IMR-90 (cell line): ENCODE measurements at regions not wholly inside any gene's neighbourhood (a gene's known extent, or its start where the extent isn't known, plus 50 kb on each side); places are given as distances from the start of the nearest gene placed in this dataset.
A peak's percentile ranks its signal among the peaks of the same experiment; 100 is the strongest.

ENCODE experiments used
- ATAC-seq: fragments of 200-7000 bp; cut with Tn5 transposase; 2 replicates; pipeline ENCODE4 v1.9.1; 2020; ENCODE audit warnings: low read depth, mild to moderate bottlenecking, moderate library complexity
- BruUV-seq: library from RNA; stranded (reverse); fragments of 400-500 nt; replicated peaks from 2 replicates; lab custom pipeline; 2021; lab: Mats Ljungman, UMichigan
- CTCF ChIA-PET: fragments of 300-600 bp; formaldehyde crosslinking; extraction: SDS; loops from one replicate; lab custom pipeline; 2021; ENCODE audit warnings: antibody characterized with exemption; lab: Yijun Ruan, JAX
- POLR2A ChIA-PET: fragments of 300-600 bp; sonication (Branson Sonifier 250); formaldehyde crosslinking; loops from one replicate; lab custom pipeline; 2022; ENCODE audit warnings: antibody characterized with exemption; ENCODE audit not compliant: unreplicated experiment; lab: Charles Lee
- DNase-seq: peaks from one replicate; pipeline ENCODE4 v3.0.0; 2013
- H2AFZ ChIP-seq: replicated peaks from 2 replicates; pipeline ENCODE3; 2013; ENCODE audit warnings: low read length, mild to moderate bottlenecking; ENCODE audit not compliant: poor library complexity
- H2AK5ac ChIP-seq: 2 replicates; pipeline ENCODE4 v1.6.1; 2013; ENCODE audit warnings: low read depth, low read length, inconsistent platforms
- H2AK9ac ChIP-seq: replicated peaks from 2 replicates; pipeline ENCODE3; 2013; ENCODE audit warnings: mild to moderate bottlenecking, low read depth, low read length, moderate library complexity; ENCODE audit not compliant: poor library complexity
- H2BK120ac ChIP-seq: 2 replicates; pipeline ENCODE4 v1.6.1; 2013; ENCODE audit warnings: low read depth, low read length, inconsistent platforms
- H2BK15ac ChIP-seq: 3 replicates; pipeline ENCODE4 v1.6.1; 2013; ENCODE audit warnings: low read depth, low read length, inconsistent platforms
- H2BK20ac ChIP-seq: 2 replicates; pipeline ENCODE4 v1.6.1; 2013; ENCODE audit warnings: low read depth, mild to moderate bottlenecking, inconsistent platforms, low read length, moderate library complexity
- H2BK5ac ChIP-seq: 2 replicates; pipeline ENCODE4 v1.6.1; 2013; ENCODE audit warnings: mild to moderate bottlenecking, low read depth, low read length, inconsistent platforms; ENCODE audit not compliant: poor library complexity, severe bottlenecking
- H3K14ac ChIP-seq: replicated peaks from 2 replicates; pipeline ENCODE4 v1.6.1; 2013; ENCODE audit warnings: low read depth, low read length, inconsistent platforms
- H3K18ac ChIP-seq: 2 replicates; pipeline ENCODE4 v1.6.1; 2013; ENCODE audit warnings: low read depth, low read length, control low read depth
- H3K23ac ChIP-seq: 2 replicates; pipeline ENCODE4 v1.6.1; 2013; ENCODE audit warnings: low read depth, low read length, inconsistent platforms
- H3K27ac ChIP-seq: 2 replicates; pipeline ENCODE4 v1.5.1; 2013; ENCODE audit warnings: mild to moderate bottlenecking, control low read depth, low read length; ENCODE audit not compliant: insufficient read depth
- H3K27me3 ChIP-seq: 2 replicates; pipeline ENCODE4 v1.6.1; 2013; ENCODE audit warnings: low read length; ENCODE audit not compliant: control insufficient read depth, insufficient read depth
- H3K36me3 ChIP-seq: 2 replicates; pipeline ENCODE4 v1.6.1; 2013; ENCODE audit warnings: low read length, mixed read lengths; ENCODE audit not compliant: control insufficient read depth, insufficient read depth
- H3K4ac ChIP-seq: 2 replicates; pipeline ENCODE4 v1.6.1; 2013; ENCODE audit warnings: low read depth, low read length, inconsistent platforms
- H3K4me1 ChIP-seq: 2 replicates; pipeline ENCODE4 v1.6.1; 2013; ENCODE audit warnings: low read length, mixed read lengths; ENCODE audit not compliant: control insufficient read depth, insufficient read depth
- H3K4me2 ChIP-seq: 2 replicates; pipeline ENCODE4 v1.6.1; 2013; ENCODE audit warnings: low read depth, mild to moderate bottlenecking, control low read depth, low read length, moderate library complexity
- H3K4me3 ChIP-seq: 2 replicates; pipeline ENCODE4 v1.5.1; 2013; ENCODE audit warnings: low read depth, mild to moderate bottlenecking, control low read depth, low read length, moderate library complexity; ENCODE audit not compliant: insufficient read depth
- H3K56ac ChIP-seq: 2 replicates; pipeline ENCODE4 v1.6.1; 2013; ENCODE audit warnings: low read length, inconsistent platforms; ENCODE audit not compliant: insufficient read depth; ENCODE audit errors: extremely low read depth
- H3K79me1 ChIP-seq, 2 experiments: 2 replicates each; pipeline ENCODE4 v1.6.1; 2013; ENCODE audit warnings: low read length in 2 of 2, inconsistent platforms in 1 of 2, low read depth in 1 of 2
- H3K9ac ChIP-seq: 2 replicates; pipeline ENCODE4 v1.6.1; 2013; ENCODE audit warnings: low read depth, low read length, control low read depth
- H3K9me1 ChIP-seq: 2 replicates; pipeline ENCODE4 v1.6.1; 2013; ENCODE audit warnings: low read length, inconsistent platforms; ENCODE audit not compliant: insufficient read depth
- H3K9me3 ChIP-seq: 2 replicates; pipeline ENCODE4 v1.6.1; 2013; ENCODE audit warnings: low read length; ENCODE audit not compliant: control insufficient read depth, insufficient read depth
- H4K20me1 ChIP-seq: 2 replicates; pipeline ENCODE4 v1.6.1; 2013; ENCODE audit warnings: low read length, inconsistent platforms; ENCODE audit not compliant: insufficient read depth
- H4K5ac ChIP-seq: 2 replicates; pipeline ENCODE4 v1.6.1; 2013; ENCODE audit warnings: mild to moderate bottlenecking, low read depth, low read length, control low read depth
- H4K8ac ChIP-seq, 2 experiments: 2 replicates each; pipeline ENCODE4 v1.6.1; 2013; ENCODE audit warnings: low read depth in 2 of 2, low read length in 2 of 2, control low read depth in 1 of 2, inconsistent platforms in 1 of 2
- H4K91ac ChIP-seq: 2 replicates; pipeline ENCODE4 v1.6.1; 2013; ENCODE audit warnings: low read depth, low read length, inconsistent platforms; ENCODE audit not compliant: insufficient read depth
- BHLHE40 ChIP-seq: fragments of 150-350 bp; IDR thresholded peaks from 2 replicates; pipeline ENCODE4 v1.6.1; 2016; ENCODE audit warnings: mild to moderate bottlenecking, low read depth, low read length
- CEBPB ChIP-seq: IDR thresholded peaks from 2 replicates; pipeline ENCODE4 v1.6.1; 2012; ENCODE audit warnings: low read depth, low read length, improper control_type of control experiment
- CHD1 ChIP-seq: IDR thresholded peaks from 2 replicates; pipeline ENCODE4 v1.6.1; 2012; ENCODE audit warnings: low read depth, low read length, improper control_type of control experiment
- FOS ChIP-seq: fragments of 150-350 bp; IDR thresholded peaks from 2 replicates; pipeline ENCODE4 v1.6.1; 2016; ENCODE audit warnings: low read depth, low read length
- MAFK ChIP-seq: IDR thresholded peaks from 2 replicates; pipeline ENCODE4 v1.6.1; 2012; ENCODE audit warnings: low read depth, low read length, improper control_type of control experiment
- MAZ ChIP-seq: IDR thresholded peaks from 2 replicates; pipeline ENCODE4 v1.6.1; 2012; ENCODE audit warnings: low read depth, mild to moderate bottlenecking, low read length, improper control_type of control experiment, moderate library complexity, borderline replicate concordance
- MXI1 ChIP-seq: IDR thresholded peaks from 2 replicates; pipeline ENCODE4 v1.6.1; 2012; ENCODE audit warnings: low read depth, mild to moderate bottlenecking, low read length, moderate library complexity, borderline replicate concordance
- NFE2L2 ChIP-seq: fragments of 150-350 bp; IDR thresholded peaks from 2 replicates; pipeline ENCODE4 v1.6.1; 2016; ENCODE audit warnings: low read depth, mild to moderate bottlenecking, low read length
- POLR2A ChIP-seq: IDR thresholded peaks from 2 replicates; pipeline ENCODE4 v1.6.1; 2012; ENCODE audit warnings: mild to moderate bottlenecking, low read depth, low read length
- RAD21 ChIP-seq: IDR thresholded peaks from 2 replicates; pipeline ENCODE4 v1.6.1; 2012; ENCODE audit warnings: low read length, improper control_type of control experiment
- RCOR1 ChIP-seq: IDR thresholded peaks from 2 replicates; pipeline ENCODE4 v1.6.1; 2012; ENCODE audit warnings: mild to moderate bottlenecking, low read length, improper control_type of control experiment; ENCODE audit not compliant: insufficient replicate concordance
- RFX5 ChIP-seq: IDR thresholded peaks from 2 replicates; pipeline ENCODE4 v1.8.0; 2012; ENCODE audit warnings: low read depth, mild to moderate bottlenecking, low read length, moderate library complexity
- SMC3 ChIP-seq: fragments of 150-350 bp; IDR thresholded peaks from 2 replicates; pipeline ENCODE4 v1.6.1; 2016; ENCODE audit warnings: low read depth, mild to moderate bottlenecking, antibody characterized with exemption, low read length, moderate library complexity
- WGBS, 2 experiments: methylation state at CpG; one replicate each; pipeline versions ENCODE4 v1.1.5 to v1.1.7; 2013; ENCODE audit warnings: missing lambda C conversion rate in 2 of 2; ENCODE audit not compliant: insufficient read length in 1 of 2; ENCODE audit errors: extremely low coverage in 2 of 2; 5-methylcytosine and 5-hydroxymethylcytosine counted together
- dilution Hi-C: fragments of 300-500 bp; cut with HindIII; formaldehyde crosslinking; loops from one replicate; pipeline ENCODE4 v1.14.3; 2018; ENCODE audit warnings: low sequenced_read_pairs; ENCODE audit not compliant: unreplicated experiment
- in situ Hi-C: fragments of 300-500 bp; cut with MboI; formaldehyde crosslinking; loops from 3 replicates; pipeline ENCODE4 v1.14.3; 2019; ENCODE audit warnings: low sequenced_read_pairs, inconsistent platforms, mixed read lengths
- intact Hi-C: fragments of 100-400 bp; cut with micrococcal nuclease; formaldehyde crosslinking; loops from 2 replicates; pipeline ENCODE4 v1.10.0; 2022
- TF ChIP-seq, protein P1 (sequence below): conservative IDR thresholded peaks from 2 replicates; pipeline ENCODE4 v1.5.1; 2012; ENCODE audit warnings: mild to moderate bottlenecking, low read depth, low read length, improper control_type of control experiment
- TF ChIP-seq, protein P2 (sequence below): fragments of 150-350 bp; IDR thresholded peaks from 2 replicates; pipeline ENCODE4 v1.6.1; 2016; ENCODE audit warnings: low read depth, mild to moderate bottlenecking, low read length, moderate library complexity, borderline replicate concordance
- TF ChIP-seq, protein P3 (sequence below): fragments of 150-350 bp; IDR thresholded peaks from 2 replicates; pipeline ENCODE4 v1.6.1; 2017; ENCODE audit warnings: mild to moderate bottlenecking, antibody characterized with exemption, low read length, low read depth

DNA sequence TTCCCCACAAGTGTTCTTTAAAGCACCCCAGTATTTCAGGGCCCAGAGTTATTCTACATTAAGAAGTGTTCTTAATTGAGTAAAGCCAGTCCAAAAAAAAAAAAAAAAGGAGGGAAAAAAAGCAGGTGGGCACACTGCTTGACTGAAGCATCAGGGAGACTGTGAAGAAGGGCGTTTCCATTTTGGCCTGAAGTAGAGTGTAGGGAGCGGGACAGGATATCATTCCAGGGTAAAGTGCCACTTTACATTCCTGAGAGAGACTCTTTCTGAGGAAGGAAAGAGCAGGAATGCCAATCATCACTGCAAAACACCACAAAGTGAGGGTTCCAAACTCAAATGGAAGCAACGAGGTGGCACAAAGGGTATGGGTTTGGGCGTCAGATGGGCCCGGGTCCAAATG, 54.1 kb upstream of the BEND6 start:
- intact Hi-C loops, result loop anchor here (5.0 kb wide), 2 partner anchors 187 to 272 kb away; partner anchors contain the start of gene BAG2
- H2BK120ac ChIP-seq, result peak overlapping the region; percentile 3; the same call in 1 of the 2 replicates
- no peak overlapping the region for H3K4me3 ChIP-seq
- no peak overlapping the region for H4K5ac ChIP-seq
- H2AK9ac ChIP-seq, result no peak overlapping the region
- H2AFZ ChIP-seq, result no peak overlapping the region
- POLR2A ChIA-PET, result no interaction called here
- peak overlapping the region; percentile 65; the same call in 1 of the 2 replicates for H3K4ac ChIP-seq
- H4K20me1 ChIP-seq, result no peaks in the 10 kb centered on the region
- no CpG with 5 or more reads among the region's 5 CpGs for WGBS, 2 experiments
- H2AK5ac ChIP-seq, result peak overlapping the region; percentile 67
- H3K56ac ChIP-seq, result no peak overlapping the region
- no peaks in the 10 kb centered on the region for H3K27me3 ChIP-seq
- ATAC-seq (no peak), DNase-seq (no peak)
- H2BK15ac ChIP-seq, result no peak overlapping the region
- H2BK20ac ChIP-seq, result no peak overlapping the region
- peak overlapping the region; percentile 19; the same call in 1 of the 2 replicates for H4K91ac ChIP-seq
- H3K9me1 ChIP-seq, result peaks cover 13% of the 10 kb centered on the region
- peaks cover 8% of the 10 kb centered on the region for H3K36me3 ChIP-seq
- H3K23ac ChIP-seq, result no peak overlapping the region
- H3K27ac ChIP-seq, result no peak overlapping the region
- no TSS peak for BruUV-seq
- no peak overlapping the region for H3K4me2 ChIP-seq
- H3K9me3 ChIP-seq, result no peaks in the 10 kb centered on the region
- no peak overlapping the region for H3K18ac ChIP-seq
- H3K4me1 ChIP-seq, result peaks cover 11% of the 10 kb centered on the region
- H3K79me1 ChIP-seq, result peaks cover 22 to 52% of the 10 kb centered on the region in 2 experiments
- H3K14ac ChIP-seq, result no peak overlapping the region
- in situ Hi-C loops, result loop anchor here (10.0 kb wide), 1 partner anchor 284 kb away; no protein-coding TSS in a partner anchor
- no peak overlapping the region for H3K9ac ChIP-seq
- CTCF ChIA-PET, result no interaction called here
- H4K8ac ChIP-seq, result no peak overlapping the region
- no peak overlapping the region for H2BK5ac ChIP-seq
- no peak for TF ChIP-seq FOS
- TF ChIP-seq, protein P1, sequence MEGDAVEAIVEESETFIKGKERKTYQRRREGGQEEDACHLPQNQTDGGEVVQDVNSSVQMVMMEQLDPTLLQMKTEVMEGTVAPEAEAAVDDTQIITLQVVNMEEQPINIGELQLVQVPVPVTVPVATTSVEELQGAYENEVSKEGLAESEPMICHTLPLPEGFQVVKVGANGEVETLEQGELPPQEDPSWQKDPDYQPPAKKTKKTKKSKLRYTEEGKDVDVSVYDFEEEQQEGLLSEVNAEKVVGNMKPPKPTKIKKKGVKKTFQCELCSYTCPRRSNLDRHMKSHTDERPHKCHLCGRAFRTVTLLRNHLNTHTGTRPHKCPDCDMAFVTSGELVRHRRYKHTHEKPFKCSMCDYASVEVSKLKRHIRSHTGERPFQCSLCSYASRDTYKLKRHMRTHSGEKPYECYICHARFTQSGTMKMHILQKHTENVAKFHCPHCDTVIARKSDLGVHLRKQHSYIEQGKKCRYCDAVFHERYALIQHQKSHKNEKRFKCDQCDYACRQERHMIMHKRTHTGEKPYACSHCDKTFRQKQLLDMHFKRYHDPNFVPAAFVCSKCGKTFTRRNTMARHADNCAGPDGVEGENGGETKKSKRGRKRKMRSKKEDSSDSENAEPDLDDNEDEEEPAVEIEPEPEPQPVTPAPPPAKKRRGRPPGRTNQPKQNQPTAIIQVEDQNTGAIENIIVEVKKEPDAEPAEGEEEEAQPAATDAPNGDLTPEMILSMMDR, result no peak
- TF ChIP-seq RFX5, result no peak
- TF ChIP-seq MAFK, result no peak
- no peak for TF ChIP-seq MAZ
- TF ChIP-seq RCOR1, result no peak
- TF ChIP-seq MXI1, result no peak
- no peak for TF ChIP-seq CEBPB
- no peak for TF ChIP-seq POLR2A
- TF ChIP-seq CHD1, result no peak
- no peak for TF ChIP-seq SMC3
- TF ChIP-seq, protein P2, sequence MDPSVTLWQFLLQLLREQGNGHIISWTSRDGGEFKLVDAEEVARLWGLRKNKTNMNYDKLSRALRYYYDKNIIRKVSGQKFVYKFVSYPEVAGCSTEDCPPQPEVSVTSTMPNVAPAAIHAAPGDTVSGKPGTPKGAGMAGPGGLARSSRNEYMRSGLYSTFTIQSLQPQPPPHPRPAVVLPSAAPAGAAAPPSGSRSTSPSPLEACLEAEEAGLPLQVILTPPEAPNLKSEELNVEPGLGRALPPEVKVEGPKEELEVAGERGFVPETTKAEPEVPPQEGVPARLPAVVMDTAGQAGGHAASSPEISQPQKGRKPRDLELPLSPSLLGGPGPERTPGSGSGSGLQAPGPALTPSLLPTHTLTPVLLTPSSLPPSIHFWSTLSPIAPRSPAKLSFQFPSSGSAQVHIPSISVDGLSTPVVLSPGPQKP, result no peak
- TF ChIP-seq, protein P3, sequence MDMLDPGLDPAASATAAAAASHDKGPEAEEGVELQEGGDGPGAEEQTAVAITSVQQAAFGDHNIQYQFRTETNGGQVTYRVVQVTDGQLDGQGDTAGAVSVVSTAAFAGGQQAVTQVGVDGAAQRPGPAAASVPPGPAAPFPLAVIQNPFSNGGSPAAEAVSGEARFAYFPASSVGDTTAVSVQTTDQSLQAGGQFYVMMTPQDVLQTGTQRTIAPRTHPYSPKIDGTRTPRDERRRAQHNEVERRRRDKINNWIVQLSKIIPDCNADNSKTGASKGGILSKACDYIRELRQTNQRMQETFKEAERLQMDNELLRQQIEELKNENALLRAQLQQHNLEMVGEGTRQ, result no peak
- no peak for TF ChIP-seq RAD21
- TF ChIP-seq NFE2L2, result no peak
- TF ChIP-seq BHLHE40, result no peak
- dilution Hi-C loops, result no loop called here
